SK-N-SH (cell line): ENCODE measurements at regions not wholly inside any gene's neighbourhood (a gene's known extent, or its start where the extent isn't known, plus 50 kb on each side); places are given as distances from the start of the nearest gene placed in this dataset.

ENCODE experiments used
- CTCF ChIP-seq: fragments of 200-600 bp; sonication (generic); IDR thresholded peaks from 2 replicates; pipeline ENCODE4 v1.6.1; 2017; ENCODE audit warnings: antibody characterized with exemption, mild to moderate bottlenecking, moderate library complexity
- EZH2phosphoT487 ChIP-seq: fragments of 200-600 bp; sonication (generic); IDR thresholded peaks from 2 replicates; pipeline ENCODE4 v1.6.1; 2017; ENCODE audit warnings: low read depth, mixed run types, mild to moderate bottlenecking, antibody characterized with exemption, moderate library complexity, borderline replicate concordance
- FOXJ3 ChIP-seq: sonication (generic); formaldehyde crosslinking; IDR thresholded peaks from 2 replicates; pipeline ENCODE4 v1.5.1; 2020; ENCODE audit warnings: mild to moderate bottlenecking, missing genetic modification reagents
- POLR2AphosphoS5 ChIP-seq: IDR thresholded peaks from 2 replicates; pipeline ENCODE4 v1.6.1; 2012; ENCODE audit warnings: low read depth, low read length
- RXRA ChIP-seq: IDR thresholded peaks from 2 replicates; pipeline ENCODE4 v1.4.0; 2012; ENCODE audit warnings: low read depth, mild to moderate bottlenecking, borderline replicate concordance
- TAF1 ChIP-seq: IDR thresholded peaks from 2 replicates; pipeline ENCODE4 v1.6.1; 2012; ENCODE audit warnings: low read depth, mild to moderate bottlenecking, low read length, moderate library complexity, borderline replicate concordance
- TF ChIP-seq, protein P1 (sequence below): fragments of 150-350 bp; IDR thresholded peaks from 2 replicates; pipeline ENCODE4 v1.6.1; 2017; ENCODE audit warnings: antibody characterized with exemption, low read length, low read depth, borderline replicate concordance

DNA sequence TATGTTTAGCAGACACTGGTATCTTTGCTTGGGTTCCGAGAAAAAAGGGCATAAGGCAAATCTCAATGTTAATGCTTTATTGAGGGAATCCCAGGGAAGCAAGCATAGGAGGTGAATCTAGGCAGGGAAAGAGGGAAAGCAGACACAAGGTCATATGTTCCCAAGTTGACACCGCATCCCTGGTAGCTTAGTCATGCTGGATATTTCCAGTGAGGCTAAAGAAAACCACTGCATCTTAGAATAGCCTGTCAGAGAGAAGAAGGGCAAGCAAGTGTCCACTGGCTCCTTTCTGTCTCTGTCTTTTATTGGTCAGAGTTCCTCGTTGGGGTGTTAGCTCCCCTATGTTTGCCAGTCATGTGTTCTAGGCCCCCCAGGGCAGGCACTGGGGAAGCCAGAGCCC is 104.7 kb downstream of the NKX6-1 start:
- TF ChIP-seq CTCF = no peak
- TF ChIP-seq TAF1 = no peak
- no peak for TF ChIP-seq POLR2AphosphoS5
- TF ChIP-seq RXRA = no peak
- no peak for TF ChIP-seq FOXJ3 (CRISPR knock-in tag)
- TF ChIP-seq, protein P1, sequence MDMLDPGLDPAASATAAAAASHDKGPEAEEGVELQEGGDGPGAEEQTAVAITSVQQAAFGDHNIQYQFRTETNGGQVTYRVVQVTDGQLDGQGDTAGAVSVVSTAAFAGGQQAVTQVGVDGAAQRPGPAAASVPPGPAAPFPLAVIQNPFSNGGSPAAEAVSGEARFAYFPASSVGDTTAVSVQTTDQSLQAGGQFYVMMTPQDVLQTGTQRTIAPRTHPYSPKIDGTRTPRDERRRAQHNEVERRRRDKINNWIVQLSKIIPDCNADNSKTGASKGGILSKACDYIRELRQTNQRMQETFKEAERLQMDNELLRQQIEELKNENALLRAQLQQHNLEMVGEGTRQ = no peak
- TF ChIP-seq EZH2phosphoT487 = no peak
